Amniotic stem cell (primary cell): ENCODE measurements at regions not wholly inside any gene's neighbourhood (a gene's known extent, or its start where the extent isn't known, plus 50 kb on each side); places are given as distances from the start of the nearest gene placed in this dataset.

Experiments used
- DNase-seq: peaks from one replicate; lab custom pipeline; 2025; lab: John Stamatoyannopoulos, UW

GRCh38 chr3:28646435-28646834 is 297.8 kb upstream of the AZI2 start:
- no peak for DNase-seq

DNA sequence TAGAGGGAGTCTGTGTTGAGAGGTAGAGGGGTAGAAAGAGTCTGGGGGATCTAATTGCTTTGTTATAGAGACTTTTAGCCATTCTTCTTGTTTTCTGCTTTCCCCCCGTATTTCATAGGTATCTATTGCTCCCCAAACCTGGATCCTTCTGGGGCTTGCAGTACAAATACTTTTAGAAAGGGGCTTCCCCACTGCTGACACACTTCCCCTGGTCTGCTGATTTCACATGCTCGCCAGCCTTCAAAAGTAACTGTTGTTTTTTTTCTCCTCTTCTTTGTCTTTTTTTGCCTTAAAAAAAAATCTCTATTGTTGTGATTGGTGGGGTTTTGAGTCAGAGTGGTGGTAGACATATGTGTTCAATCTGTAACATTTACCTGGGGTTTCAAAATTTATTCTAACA is 300.6 kb upstream of the AZI2 start:
- DNase-seq = no peak

DNA sequence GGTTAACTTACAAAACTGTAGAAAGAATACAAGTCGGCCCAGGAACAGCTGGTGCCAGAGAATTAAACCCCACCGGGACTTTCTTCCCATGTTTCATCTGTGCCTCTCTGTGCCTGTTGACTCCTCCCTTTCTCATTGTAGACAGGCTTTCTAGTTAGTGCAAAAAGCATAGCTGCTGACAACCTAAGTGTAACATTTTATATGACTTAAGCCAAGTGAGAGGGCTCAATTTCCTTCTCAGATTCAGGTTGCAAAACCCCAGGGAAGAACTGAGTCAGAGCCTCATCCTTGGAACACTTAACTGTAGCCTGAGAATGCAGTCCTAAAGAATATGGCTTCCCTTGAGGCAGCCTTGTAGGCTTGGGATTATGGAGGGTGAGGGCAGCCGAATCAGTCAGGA is 302.5 kb upstream of the AZI2 start:
- no peak for DNase-seq

GRCh38 chr3:28664123-28664522 is 315.5 kb upstream of the AZI2 start:
- DNase-seq = no peak

DNA sequence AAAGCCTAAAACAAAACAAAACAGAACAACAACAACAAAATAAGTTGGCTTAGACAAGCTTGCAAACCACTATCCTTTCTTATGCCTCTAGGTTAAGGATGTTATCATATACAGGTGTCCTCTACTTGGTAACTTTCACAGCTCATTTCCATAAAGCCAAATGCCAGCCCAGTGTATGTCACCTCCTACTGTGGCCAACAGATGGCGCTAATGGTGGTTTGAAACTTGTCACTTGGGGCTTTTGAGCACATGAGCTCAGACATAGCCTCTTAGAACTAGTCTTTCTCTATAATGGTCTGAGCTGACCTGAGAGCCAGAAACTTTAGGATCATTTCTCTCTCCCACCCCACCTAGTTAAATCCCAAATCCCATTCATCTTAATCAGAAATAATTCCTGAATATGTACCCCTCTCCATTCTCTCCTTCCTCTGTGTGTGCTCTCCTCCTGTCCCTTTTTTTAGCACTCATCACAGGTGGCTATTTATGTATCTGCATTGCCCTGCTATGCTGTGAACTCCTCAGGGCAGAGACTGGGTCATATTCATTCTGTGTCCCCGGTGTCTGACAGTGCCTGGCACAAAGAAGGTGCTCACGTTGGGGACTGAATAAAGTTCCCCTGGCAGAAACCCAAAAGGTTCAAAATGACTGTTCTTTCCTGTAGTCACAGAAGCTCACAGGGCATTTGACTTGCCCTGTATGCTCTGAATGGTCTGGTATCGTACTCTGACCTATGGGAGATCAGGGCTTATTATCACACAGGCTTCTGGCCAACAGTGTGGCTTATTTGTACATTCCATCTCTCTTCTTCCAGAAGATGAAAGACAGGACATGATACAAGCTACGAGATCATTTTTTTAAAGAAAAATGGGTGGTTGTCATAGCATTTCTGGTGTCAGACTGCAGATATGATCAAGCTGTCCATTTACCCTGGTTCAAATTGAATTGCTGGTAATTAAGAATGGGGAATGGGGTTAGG is 319.3 kb upstream of the AZI2 start:
- peak; percentile 6 for DNase-seq

GRCh38 chr3:28669870-28670269 is 321.2 kb upstream of the AZI2 start:
- DNase-seq = no peak

GRCh38 chr3:28672406-28672805 is 323.8 kb upstream of the AZI2 start:
- no peak for DNase-seq

GRCh38 chr3:28673446-28673845 is 324.8 kb upstream of the AZI2 start:
- no peak for DNase-seq

DNA sequence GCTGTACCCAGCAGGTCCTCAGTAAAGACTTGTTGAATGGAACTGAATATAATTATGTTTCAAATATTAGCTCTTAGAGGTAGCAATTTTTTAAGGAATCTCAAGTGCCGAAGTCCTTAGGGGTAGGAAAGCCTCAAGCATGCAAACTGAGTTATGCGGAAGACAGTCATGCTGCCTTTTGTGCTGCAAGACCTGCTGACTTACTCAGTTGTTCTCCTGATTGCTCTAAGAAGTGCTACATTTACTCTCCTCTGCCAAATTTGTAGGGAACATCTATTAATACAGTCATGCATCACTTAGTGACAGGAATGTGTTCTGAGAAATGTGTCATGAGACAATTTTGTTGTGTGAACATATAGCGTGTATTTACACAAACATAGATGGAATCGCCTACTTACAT is 325.6 kb upstream of the AZI2 start:
- no peak for DNase-seq

- DNase-seq = no peak
These were observed 329.0 kb upstream of the AZI2 start for GRCh38 chr3:28677581-28677980.

DNA sequence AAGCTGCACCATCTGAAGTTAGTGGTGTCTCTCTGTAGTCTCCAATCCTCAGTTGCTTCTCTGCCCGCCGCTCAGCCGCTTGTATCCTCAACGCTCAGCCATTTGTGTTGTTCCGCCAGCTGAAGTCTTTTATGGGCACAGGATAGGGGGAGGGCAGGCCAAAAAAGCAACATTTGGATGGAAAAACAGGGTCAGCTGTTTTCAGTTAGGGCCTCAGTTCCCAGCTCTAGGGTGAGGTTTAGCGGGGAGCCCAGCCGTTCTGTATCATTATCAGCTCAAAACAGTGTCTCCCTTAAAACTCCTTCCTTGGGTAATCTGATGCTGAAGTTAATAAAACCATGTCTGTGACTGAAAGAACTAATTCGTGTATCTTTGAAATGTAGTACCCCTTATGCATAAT is 329.5 kb upstream of the AZI2 start:
- no peak for DNase-seq

GRCh38 chr3:28680050-28680449 is 331.4 kb upstream of the AZI2 start:
- no peak for DNase-seq

DNA sequence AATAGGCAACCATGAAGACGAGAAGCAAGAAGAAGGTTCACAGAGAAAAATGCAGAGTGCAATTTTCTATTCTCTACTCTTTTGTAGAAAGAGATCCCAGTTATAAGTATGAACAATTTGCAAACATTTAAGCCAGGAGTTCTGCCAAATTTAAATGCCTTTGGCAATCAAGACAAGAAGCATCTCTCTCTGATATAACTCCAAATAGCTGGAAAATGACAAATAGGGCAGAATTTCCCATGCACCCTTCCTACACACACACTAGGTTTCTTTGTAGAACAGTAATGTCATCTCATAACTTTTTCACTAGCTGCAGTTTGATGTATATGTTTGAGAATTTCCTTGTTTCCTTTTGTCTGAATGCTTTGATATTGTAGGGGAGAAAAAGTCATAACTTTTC is 333.5 kb upstream of the AZI2 start:
- no peak for DNase-seq

DNA sequence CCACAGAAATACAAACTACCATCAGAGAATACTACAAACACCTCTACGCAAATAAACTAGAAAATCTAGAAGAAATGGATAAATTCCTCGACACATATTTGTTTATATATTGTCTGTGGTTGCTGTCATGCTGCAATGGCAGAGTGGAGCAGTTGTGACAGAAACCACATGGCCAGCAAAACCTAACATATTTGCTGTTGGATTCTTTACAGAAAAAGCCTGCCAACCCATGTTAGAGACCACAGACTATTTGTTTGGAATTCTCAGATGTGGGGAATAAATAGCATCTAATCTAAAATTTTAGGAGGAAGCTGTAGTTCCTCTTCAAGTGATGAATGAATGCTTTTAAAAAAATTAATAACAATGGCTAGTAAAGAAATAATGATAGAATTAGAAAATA is 341.6 kb upstream of the AZI2 start:
- DNase-seq = no peak

DNA sequence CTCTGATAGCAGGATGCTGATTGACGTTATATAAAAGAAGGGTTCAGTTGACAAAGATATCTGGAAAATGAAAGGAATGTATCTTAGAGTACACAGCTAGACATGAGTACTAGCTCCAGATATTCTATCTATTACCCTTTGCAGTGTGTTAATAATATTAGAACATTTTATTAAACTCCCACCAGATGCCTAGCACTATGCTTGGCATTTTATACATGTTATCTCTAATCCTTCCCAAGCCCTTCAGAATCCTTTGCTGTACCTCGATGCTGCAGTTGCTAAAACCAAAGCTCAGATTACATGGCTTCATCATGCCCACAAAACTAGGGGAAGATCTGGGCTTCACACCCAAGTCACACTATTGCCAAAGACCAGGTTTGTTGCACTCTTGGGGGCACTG is 350.1 kb upstream of the AZI2 start:
- no peak for DNase-seq

DNA sequence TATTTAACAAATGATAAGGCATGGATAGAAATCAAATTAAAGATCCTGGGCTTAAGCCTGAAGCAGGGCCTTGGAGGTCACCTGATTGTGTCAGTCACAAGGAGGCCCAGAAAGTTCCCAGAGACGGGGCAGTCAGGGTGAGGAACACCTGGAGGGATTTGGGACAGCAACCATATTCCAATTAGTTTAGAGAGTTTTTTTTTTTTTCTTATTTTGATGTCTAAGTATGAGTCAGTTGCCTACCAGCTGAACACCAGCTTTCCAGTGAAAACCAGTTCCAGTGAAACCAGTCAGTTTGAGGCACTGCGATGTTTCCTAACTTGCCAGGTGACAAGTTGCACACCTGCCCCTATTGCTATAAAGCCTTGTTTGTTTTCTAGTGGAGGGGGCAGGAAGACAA is 350.7 kb upstream of the AZI2 start:
- DNase-seq = no peak

- DNase-seq = no peak
These were observed 352.1 kb upstream of the AZI2 start for GRCh38 chr3:28700728-28701127.

GRCh38 chr3:28703843-28704242 is 355.2 kb upstream of the AZI2 start:
- DNase-seq = no peak

GRCh38 chr3:28711293-28711692 is 362.7 kb upstream of the AZI2 start:
- no peak for DNase-seq

GRCh38 chr3:28716939-28717338 is 368.3 kb upstream of the AZI2 start:
- no peak for DNase-seq

- no peak for DNase-seq
These were observed 369.6 kb upstream of the AZI2 start for GRCh38 chr3:28718074-28718849.

DNA sequence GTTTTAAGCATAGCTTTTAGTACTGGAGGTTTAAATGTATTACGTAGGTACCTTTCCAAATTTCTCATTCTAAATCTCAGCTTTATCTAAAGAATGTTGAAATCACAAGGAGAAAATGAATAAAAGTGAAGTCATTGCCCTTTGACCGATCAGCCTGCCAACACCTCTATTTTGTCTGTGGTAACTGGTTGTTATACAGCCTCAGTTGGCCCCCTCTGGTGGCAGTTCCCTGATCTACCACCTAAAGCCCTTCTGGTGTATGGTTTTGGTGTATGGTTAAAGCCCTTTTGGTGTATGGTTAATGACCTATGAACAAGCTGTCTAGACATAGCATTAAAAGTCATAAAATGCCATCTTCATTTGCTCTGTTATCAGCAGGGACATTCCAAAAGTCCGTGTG is 378.2 kb upstream of the AZI2 start:
- no peak for DNase-seq

DNA sequence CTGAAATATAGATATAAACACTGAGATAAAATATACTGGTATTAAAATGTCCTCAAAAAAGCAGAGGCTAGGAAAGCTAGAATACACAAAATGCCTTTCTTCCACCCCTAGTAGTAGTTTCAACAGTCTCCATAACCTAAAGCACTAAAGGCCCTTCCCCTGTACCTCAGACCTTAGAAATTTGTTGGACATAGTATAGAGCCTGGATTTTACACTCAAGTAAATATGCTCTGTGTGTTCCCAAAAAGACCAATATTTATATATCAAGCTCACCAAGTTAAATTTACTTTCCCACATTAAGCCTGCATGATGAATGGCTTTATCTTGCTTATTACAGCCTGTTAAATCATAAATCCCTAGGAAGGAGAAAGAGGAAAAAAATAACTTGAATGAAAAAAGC is 378.7 kb upstream of the AZI2 start:
- no peak for DNase-seq
